Heart left ventricle (tissue), 16 donors: ENCODE measurements at regions not wholly inside any gene's neighbourhood (a gene's known extent, or its start where the extent isn't known, plus 50 kb on each side); places are given as distances from the start of the nearest gene placed in this dataset.

Experiments
- ATAC-seq, 4 donors: fragments of 200-7000 bp; cut with Tn5 transposase; one replicate each; pipeline ENCODE4 v1.9.1; 2020 to 2022; ENCODE audit warnings: moderate library complexity in 4 of 4, mild to moderate bottlenecking in 3 of 4, moderate number of reproducible peaks in 1 of 4
- DNase-seq, 5 donors: peaks; one replicate each; pipeline ENCODE4 v3.0.0-alpha.2; 2020
- H3K27ac ChIP-seq, 12 donors: fragments of 200-600 bp; sonication (generic) in 4 of 12; one replicate each; pipeline versions ENCODE4 v1.5.0 to v1.8.0; 2016 to 2022; ENCODE audit warnings: mild to moderate bottlenecking in 2 of 12
- H3K27me3 ChIP-seq, 9 donors: fragments of 200-600 bp; sonication (generic) in 2 of 9; one replicate each; pipeline versions ENCODE4 v1.5.1 to v1.8.0; 2016 to 2022; ENCODE audit warnings: mild to moderate bottlenecking in 3 of 9
- H3K36me3 ChIP-seq, 9 donors: fragments of 200-600 bp; sonication (generic) in 2 of 9; one replicate each; pipeline versions ENCODE4 v1.5.0 to v1.8.0; 2018 to 2022; ENCODE audit warnings: mild to moderate bottlenecking in 2 of 9
- H3K4me1 ChIP-seq, 12 donors: fragments of 200-600 bp; sonication (generic) in 4 of 12; one replicate each; pipeline versions ENCODE4 v1.5.0 to v1.8.0; 2016 to 2022; ENCODE audit warnings: mild to moderate bottlenecking in 3 of 12
- H3K4me3 ChIP-seq, 12 donors: fragments of 200-600 bp; sonication (generic) in 4 of 12; one replicate each; pipeline versions ENCODE4 v1.5.0 to v1.8.0; 2017 to 2022; ENCODE audit warnings: mild to moderate bottlenecking in 9 of 12, moderate library complexity in 4 of 12
- H3K9me3 ChIP-seq, 12 donors: fragments of 200-600 bp; sonication (generic) in 4 of 12; one replicate each; pipeline versions ENCODE4 v1.5.0 to v1.8.0; 2016 to 2022; ENCODE audit warnings: mild to moderate bottlenecking in 1 of 12
- CTCF ChIP-seq, 12 donors: fragments of 200-600 bp; sonication (generic) in 4 of 12; IDR thresholded peaks; one replicate each; pipeline versions ENCODE4 v1.5.0 to v1.8.0; 2018 to 2022; ENCODE audit warnings: antibody characterized with exemption in 12 of 12, mild to moderate bottlenecking in 5 of 12
- POLR2A ChIP-seq, 2 donors: fragments of 450-650 bp; IDR thresholded peaks; one replicate each; pipeline ENCODE4 v1.6.1; 2017; ENCODE audit warnings: antibody characterized with exemption in 2 of 2, mild to moderate bottlenecking in 2 of 2, moderate library complexity in 2 of 2
- WGBS, 4 donors: extraction: QIAGEN DNeasy Blood & Tissue Kit in 2 of 4; methylation state at CpG; one replicate each; pipeline versions ENCODE4 v1.1.5 to v1.1.7; 2013 to 2018; 5-methylcytosine and 5-hydroxymethylcytosine counted together
- intact Hi-C, 10 donors: fragments of 100-400 bp; cut with DNase I; formaldehyde crosslinking; loops; one replicate each; pipeline versions ENCODE4 v1.11.1 to v1.14.2; 2022
- donor health status: ischemic (EF 13 %, LVEDD 7.1; RV severe dilation, severe dysfunction).
- donor health status: healthy with polysubstance abuse.
- donor health status: DM: no; HTN: yes; CAD: no.
- donor health status: DM: no; HTN: no; CAD: no.
- donor health status: ischemic (EF 25% LVEDD 6.9; RV normal size, moderate dysfunction).
- donor health status: ischemic (EF 25% LVEDD 5.7; RV mildly dilated, moderate dysfunction).
- donor health status: healthy.
- donor health status: DM: yes; HTN: yes; CAD: no.
- donor health status: ischemic (EF 35%, LVEDD 5.7; RV mildly dilated, moderate dysfunction).
- donor health status: nonischemic (EF 11% LVEDD 7.7; RV severe dilation, severe dysfunction).
- donor health status: DM: yes; HTN: yes; CAD: no.
- donor health status: PGD.
- donor health status: ischemic (EF 29% LVEDD 5.4; RV normal size, mild dysfunction).
- donor health status: nonischemic (EF 23%, LVEDD 6.1; RV moderate dilation, normal function).

- DNase-seq, result no peak
- no peaks in the 10 kb centered on the region for H3K36me3 ChIP-seq
- no peak overlapping the region for H3K27ac ChIP-seq
- intact Hi-C loops, result loop anchor here in 1 of 10 donors (5.0 kb wide), 1 partner anchor 87 kb away; no protein-coding TSS in a partner anchor
- WGBS, 4 donors, result 64 to 73% (median 71%) methylated on average over 2 of the region's 2 CpGs
- no peak overlapping the region for H3K4me3 ChIP-seq
- no peaks in the 10 kb centered on the region for H3K27me3 ChIP-seq
- peaks cover 0 to 14% (median 0%) of the 10 kb centered on the region in 12 donors for H3K4me1 ChIP-seq
- no peak for ATAC-seq
- no peaks in the 10 kb centered on the region for H3K9me3 ChIP-seq
- TF ChIP-seq POLR2A (IDR thresholded peaks at IDR 0.05) (no peak), CTCF (IDR thresholded peaks at IDR 0.05) (no peak)
Observed at GRCh38 chr1:221634606-221635005, 107.3 kb downstream of the DUSP10 start.

- no peak for ATAC-seq
- no peak overlapping the region for H3K4me3 ChIP-seq
- peaks cover 0 to under 1% (median 0%) of the 10 kb centered on the region in 9 donors for H3K27me3 ChIP-seq
- DNase-seq, result no peak
- intact Hi-C loops, result loop anchor here in 1 of 10 donors (5.0 kb wide), 1 partner anchor 88 kb away; no protein-coding TSS in a partner anchor
- 91 to 93% (median 93%) methylated on average over 2 of the region's 2 CpGs for WGBS, 4 donors
- no peak overlapping the region for H3K27ac ChIP-seq
- peaks cover 0 to 14% (median 0%) of the 10 kb centered on the region in 12 donors for H3K4me1 ChIP-seq
- no peaks in the 10 kb centered on the region for H3K36me3 ChIP-seq
- TF ChIP-seq CTCF (IDR thresholded peaks at IDR 0.05) (no peak), POLR2A (IDR thresholded peaks at IDR 0.05) (no peak)
- no peaks in the 10 kb centered on the region for H3K9me3 ChIP-seq
Observed at GRCh38 chr1:221635305-221635704, 106.6 kb downstream of the DUSP10 start.

GRCh38 chr1:221636096-221636495 is 105.8 kb downstream of the DUSP10 start:
- H3K27me3 ChIP-seq, result peaks cover 0 to 5% (median 0%) of the 10 kb centered on the region in 9 donors
- intact Hi-C loops, result loop anchor here in 1 of 10 donors (5.0 kb wide), 1 partner anchor 89 kb away; no protein-coding TSS in a partner anchor
- no peak overlapping the region for H3K27ac ChIP-seq
- no peak overlapping the region for H3K4me3 ChIP-seq
- H3K36me3 ChIP-seq, result no peaks in the 10 kb centered on the region
- 76 to 97% (median 96%) methylated on average over 3 of the region's 3 CpGs for WGBS, 4 donors
- ATAC-seq (no peak), DNase-seq (no peak)
- peaks cover 0 to 14% (median 0%) of the 10 kb centered on the region in 12 donors for H3K4me1 ChIP-seq
- H3K9me3 ChIP-seq, result no peaks in the 10 kb centered on the region
- TF ChIP-seq CTCF (IDR thresholded peaks at IDR 0.05) (no peak), POLR2A (IDR thresholded peaks at IDR 0.05) (no peak)

GRCh38 chr1:221636967-221637366 is 104.9 kb downstream of the DUSP10 start:
- DNase-seq (no peak), ATAC-seq (no peak)
- TF ChIP-seq CTCF (IDR thresholded peaks at IDR 0.05) (no peak), POLR2A (IDR thresholded peaks at IDR 0.05) (no peak)
- WGBS, 4 donors, result 72 to 78% (median 75%) methylated on average over 3 of the region's 3 CpGs
- peaks cover 0 to 14% (median 0%) of the 10 kb centered on the region in 12 donors for H3K4me1 ChIP-seq
- peak overlapping the region in 1 of 12 donors; percentile 9 for H3K27ac ChIP-seq
- H3K36me3 ChIP-seq, result no peaks in the 10 kb centered on the region
- H3K27me3 ChIP-seq, result peaks cover 0 to 5% (median 0%) of the 10 kb centered on the region in 9 donors
- H3K9me3 ChIP-seq, result no peaks in the 10 kb centered on the region
- intact Hi-C loops, result loop anchor here in 1 of 10 donors (5.0 kb wide), 1 partner anchor 90 kb away; no protein-coding TSS in a partner anchor
- no peak overlapping the region for H3K4me3 ChIP-seq
